Fibroblast of skin of right biceps (primary cell): ENCODE measurements at regions not wholly inside any gene's neighbourhood (a gene's known extent, or its start where the extent isn't known, plus 50 kb on each side); places are given as distances from the start of the nearest gene placed in this dataset.
"Not testable (repeated sequence)": the region's sequence is repeated elsewhere in the genome, so short reads cannot be mapped to it uniquely, and the experiment has no call there.

Source experiments
- DNase-seq: peaks from one replicate; pipeline ENCODE4 v3.0.0-alpha.2; 2013

DNA sequence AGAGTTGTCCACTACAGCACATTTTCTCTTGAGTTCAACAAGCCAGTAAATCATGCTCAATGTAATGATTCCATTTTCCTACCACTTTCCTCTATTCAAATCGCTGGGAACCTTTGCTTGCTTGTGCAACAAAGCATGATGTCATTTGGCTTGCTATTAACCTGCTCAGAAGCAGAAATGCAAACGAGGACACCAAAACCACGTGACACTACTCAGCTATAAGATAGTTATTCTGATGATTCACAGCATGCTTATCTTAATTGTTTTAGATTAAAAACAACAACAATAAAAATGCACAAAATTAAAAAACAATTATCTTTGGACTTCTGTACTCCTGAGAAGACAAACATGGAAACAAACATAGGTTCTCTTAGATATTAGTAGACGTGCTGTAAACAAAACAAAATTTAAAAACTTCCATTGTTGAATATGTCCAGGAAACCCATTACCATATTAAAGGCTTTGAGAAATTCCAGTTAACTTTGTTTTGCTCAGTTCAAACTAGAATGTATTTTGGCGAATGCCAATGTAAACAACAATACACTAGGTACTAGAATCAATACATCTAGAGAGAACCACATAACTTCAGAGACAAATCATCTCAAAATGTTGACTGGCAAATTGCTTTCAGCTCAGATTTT, 77.5 kb upstream of the KRAS start:
- DNase-seq = peak; percentile 50

- no peak for DNase-seq
Observed at GRCh38 chr12:25327321-25327720, 76.6 kb upstream of the KRAS start.

DNA sequence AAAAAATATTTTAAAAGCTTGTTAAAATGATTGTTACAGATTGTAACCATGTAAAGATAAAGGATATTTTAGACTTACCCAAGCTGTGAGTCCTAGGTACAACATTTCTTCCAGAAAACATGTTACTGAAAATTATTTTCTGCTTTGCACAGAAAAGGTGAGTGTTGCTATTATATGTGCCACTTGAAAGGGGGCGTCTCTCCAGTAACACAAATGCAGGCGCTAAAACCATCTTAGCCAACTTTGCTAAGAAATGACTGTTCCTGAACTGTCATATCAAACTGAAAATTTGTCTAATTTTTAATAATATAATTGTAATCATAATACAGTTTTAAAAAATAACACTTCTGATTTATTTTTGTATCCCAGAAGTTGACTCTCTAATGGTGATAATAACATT, 75.6 kb upstream of the KRAS start:
- no peak for DNase-seq

DNA sequence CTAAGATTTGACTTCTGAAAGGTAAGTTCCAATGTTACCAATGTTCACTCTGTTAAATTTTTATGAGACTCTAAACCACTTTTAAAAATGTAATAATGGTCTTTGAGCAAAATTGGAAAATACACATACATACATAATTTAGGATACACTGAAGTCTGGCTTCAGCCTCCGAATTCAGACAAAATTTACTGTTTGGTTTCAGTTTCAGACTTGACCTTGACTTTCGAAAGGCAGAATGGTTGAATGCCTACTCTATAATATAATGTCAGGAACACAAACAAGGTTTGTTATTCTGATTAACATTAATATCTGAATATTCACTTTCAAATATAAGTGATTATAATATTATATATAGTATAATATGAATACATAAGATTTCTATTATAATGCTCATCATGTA, 74.1 kb upstream of the KRAS start:
- no peak for DNase-seq

DNA sequence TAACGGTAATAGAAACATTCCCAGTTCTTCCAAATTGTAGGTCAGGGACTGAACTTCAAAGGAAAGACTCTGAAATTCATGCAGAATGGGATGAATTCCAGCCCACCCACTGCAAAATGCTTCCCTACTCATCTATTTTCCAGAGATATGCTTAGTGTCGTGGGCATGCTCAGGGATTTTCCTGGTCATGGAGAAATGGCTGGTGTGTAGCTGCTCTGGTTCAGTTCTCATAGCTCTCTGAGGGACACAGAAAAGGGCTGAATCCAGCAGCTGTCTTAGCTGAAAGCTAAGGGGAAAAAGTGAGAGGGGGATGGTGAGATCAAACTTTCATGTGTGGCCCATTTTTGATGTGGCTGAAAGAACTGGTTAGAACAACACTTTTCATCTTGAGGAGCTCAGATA, 72.9 kb upstream of the KRAS start:
- DNase-seq = peak; percentile 58

DNA sequence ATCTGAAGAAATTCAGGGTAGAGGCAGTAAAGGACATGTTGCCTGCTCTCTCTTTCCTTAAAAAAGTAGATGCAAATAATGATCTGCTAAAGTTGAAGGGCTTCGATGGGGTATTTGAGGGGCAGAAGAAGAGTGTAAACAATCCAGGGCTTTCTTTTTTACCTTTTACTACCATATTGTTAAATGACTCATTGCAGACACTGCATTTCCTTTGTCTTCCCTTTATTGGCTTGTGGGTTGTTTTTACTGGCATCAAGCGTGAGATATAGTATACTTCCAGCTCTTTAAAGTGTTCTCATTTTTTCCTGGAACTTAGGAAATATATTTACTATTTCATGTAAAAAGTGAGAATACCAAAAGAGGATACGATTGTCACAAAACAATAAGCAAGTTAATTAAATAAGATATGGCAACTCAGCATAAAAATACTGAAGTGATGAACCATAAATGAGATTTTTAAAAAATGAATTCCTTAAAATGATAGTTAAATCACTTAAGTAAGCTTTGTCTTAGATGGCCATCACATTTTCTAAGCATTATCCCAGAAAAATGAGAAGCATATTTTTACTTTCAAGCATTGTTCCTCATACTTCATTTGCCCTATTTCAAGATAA, 72.3 kb upstream of the KRAS start:
- DNase-seq = peak; percentile 71

DNA sequence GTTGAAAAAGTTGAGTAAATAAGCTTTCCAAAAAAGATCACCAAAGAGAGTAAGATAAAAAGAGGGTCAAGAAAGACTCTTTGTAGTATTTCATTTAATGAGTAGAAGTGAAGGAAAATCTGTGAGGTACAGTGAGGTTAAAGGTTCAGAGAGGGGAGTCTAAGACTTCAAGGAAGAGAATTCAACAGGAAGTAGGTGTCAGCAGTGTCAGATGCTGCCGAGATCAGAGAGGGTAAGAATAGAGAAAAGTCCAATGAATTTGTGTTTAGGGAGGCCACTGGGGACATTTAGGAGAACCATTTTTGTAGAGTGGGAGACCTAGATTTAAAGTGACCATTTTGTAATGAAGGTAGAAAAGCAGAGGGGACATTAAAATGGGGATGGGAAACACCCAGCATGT, 71.6 kb upstream of the KRAS start:
- no peak for DNase-seq

- no peak for DNase-seq
Observed at GRCh38 chr12:25321772-25322171, 71.0 kb upstream of the KRAS start.

DNA sequence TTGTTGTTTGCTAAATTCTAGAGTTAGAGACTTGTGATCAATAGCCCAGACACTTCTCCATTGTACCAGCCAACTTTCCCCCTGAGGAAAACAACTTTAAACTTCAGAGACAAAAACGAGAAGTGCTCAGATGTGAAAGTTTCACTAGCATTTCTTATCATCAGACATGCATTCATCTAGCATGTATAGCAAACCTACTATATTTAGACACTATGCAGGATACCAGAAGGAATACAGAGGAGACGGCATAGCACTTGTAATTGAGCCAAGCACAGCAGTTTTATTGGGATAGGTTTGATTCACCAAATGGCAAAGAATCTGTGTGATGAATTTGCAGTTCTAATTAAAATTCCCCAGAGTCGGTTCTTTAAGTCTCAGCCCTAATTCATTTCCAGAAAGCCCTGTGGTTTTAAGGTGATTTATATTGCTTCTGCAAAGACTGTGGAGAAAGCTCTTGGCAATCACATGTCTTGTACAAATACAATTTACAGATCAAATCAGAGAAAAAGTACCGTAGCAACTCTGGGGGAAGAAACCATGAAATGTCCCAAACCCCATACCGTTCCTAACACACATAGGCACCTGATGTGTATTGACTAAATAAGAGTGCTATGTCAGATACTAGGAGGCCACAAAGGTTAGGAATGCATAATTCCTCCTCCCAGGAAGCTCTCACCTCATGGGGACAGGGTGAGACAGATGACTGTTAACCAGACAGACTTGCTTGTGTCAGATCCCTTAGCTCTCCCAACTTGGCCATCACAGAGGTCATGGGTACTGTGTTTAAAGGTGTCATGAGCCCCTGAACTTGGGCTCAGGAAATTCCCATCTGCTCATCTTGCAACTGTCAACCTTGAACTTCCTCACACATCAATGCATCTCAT, 69.6 kb upstream of the KRAS start:
- peak; percentile 92 for DNase-seq

- DNase-seq = no peak
Observed at GRCh38 chr12:25319233-25319984, 68.7 kb upstream of the KRAS start.

DNA sequence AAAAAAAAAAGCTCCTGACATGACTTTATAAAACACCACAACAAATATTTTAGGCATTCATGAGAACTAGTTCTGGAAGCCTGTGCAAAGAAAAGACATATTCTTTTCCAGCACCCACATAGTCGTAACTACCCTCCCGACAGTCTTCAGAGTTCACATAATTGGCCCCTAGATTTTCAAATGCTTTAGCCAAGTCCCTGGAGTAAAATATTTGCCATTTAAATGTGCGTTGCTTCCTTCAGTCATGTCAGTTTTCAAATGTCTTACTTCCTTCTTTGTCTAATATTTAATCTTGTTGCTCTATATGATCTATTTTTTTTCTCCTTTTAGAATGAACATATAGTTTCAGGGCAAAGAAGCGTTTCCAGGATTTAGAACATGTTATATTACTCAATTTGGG, 66.8 kb upstream of the KRAS start:
- no peak for DNase-seq

- no peak for DNase-seq
Observed at GRCh38 chr12:25315388-25315787, 64.7 kb upstream of the KRAS start.

DNA sequence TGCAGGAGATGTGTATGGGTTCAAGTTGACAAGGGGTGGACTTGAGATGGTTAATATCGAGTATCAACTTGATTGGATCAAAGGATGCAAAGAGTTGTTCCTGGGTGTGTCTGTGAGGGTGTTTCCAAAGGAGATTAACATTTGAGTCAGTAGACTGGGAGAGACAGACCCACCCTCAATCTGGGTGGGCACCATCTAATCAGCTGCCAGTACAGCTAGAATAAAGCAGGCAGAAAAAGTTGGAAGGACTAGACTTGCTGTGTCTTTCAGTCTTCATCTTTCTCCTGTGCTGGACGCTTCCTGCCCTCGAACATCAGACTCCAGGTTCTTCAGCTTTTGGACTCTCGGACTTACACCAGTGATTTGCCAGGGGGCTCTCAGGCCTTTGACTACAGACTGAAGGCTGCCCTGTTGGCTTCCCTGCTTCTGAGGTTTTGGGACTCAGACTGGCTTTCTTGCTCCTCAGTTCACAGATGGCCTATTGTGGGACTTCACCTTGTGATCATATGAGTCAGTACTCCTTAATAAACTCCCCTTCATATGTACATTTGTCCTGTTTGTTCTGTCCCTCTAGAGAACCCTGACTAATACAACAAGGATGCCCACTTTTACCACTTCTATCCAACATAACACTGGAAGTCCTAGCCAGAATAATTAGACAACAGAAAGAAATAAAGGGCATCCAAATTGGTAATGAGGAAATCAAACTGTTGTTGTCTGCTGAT, 62.7 kb upstream of the KRAS start:
- peak; percentile 49 for DNase-seq

- DNase-seq = peak; percentile 53
Observed at GRCh38 chr12:25311506-25311905, 60.8 kb upstream of the KRAS start.

DNA sequence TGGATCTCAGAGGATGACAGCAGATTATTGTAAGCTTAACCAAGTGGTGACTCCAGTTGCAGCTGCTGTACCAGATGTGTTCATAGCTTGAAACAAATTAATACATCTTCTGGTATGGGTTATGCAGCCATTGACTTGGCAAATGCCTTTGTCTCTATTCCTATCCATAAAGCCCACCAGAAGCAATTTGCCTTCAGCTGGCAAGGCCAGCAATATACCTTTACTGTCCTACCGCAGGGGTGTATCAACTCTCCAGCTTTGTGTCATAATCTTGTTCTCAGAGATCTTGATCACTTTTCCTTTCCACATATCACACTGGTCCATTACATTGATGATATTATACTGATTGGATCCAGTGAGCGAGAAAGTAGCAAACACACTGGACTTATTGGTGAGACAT, 59.3 kb upstream of the KRAS start:
- DNase-seq = not testable (repeated sequence)

GRCh38 chr12:25308756-25309155, 58.0 kb upstream of the KRAS start:
- DNase-seq = peak; percentile 89

DNA sequence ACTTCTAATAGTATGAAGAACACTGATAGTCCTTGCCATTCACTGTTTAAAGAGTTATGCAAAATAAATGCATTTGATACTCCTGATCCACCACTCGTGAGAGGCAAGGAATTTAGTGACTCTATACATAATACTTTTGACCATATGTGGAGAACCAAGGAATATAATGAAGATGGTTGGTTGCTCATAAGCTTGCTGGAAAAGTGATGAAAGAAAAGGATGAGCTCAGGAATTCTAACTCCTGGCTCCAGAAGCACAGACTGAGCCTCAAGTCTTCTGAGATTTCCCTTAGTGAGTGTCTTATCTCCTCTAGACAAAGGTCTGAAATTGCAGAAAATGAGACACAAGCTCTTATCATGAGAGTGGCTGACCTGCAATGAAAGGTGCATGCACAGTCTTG, 57.1 kb upstream of the KRAS start:
- DNase-seq = peak; percentile 92

DNA sequence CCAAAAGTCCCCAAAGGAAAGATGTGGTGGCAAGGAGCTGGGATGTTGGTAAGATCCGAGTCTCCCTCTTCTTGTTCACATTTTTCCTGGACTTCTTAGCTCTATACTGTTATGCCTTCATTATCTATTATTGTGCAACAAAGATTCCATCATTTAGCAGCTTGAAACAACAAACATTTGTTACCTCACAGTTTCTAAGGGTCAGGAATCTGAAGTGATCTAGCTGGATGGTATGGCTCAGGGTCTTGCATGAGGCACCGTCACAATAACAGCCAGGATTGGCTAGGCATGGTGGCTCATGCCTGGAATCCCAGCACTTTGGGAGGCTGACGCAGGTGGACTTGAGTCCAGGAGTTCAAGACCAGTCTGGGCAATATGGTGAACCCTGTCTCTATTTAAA, 51.1 kb upstream of the KRAS start:
- DNase-seq = peak; percentile 34
